WTC11 (cell line): ENCODE measurements at regions not wholly inside any gene's neighbourhood (a gene's known extent, or its start where the extent isn't known, plus 50 kb on each side); places are given as distances from the start of the nearest gene placed in this dataset.

Source experiments
- ATAC-seq: fragments of 200-7000 bp; cut with Tn5 transposase; 2 replicates; pipeline ENCODE4 v1.10.0; 2021; ENCODE audit warnings: mild to moderate bottlenecking, moderate library complexity
- CTCF ChIA-PET: fragments of 300-600 bp; sonication (Branson Sonifier 250); formaldehyde crosslinking; loops from one replicate; lab custom pipeline; 2021; ENCODE audit warnings: antibody characterized with exemption; lab: Charles Lee
- POLR2A ChIA-PET: fragments of 350-600 bp; sonication (Branson Sonifier 250); formaldehyde crosslinking; loops from one replicate; lab custom pipeline; 2021; ENCODE audit warnings: antibody characterized with exemption; lab: Charles Lee
- DNase-seq: peaks from one replicate; pipeline ENCODE4 v3.0.0; 2021; ENCODE audit warnings: low spot score
- H3K27ac Mint-ChIP-seq: 2 replicates; pipeline ENCODE4 v1.8.0; 2021; ENCODE audit warnings: mixed read lengths
- H3K27me3 Mint-ChIP-seq: 2 replicates; pipeline ENCODE4 v1.8.0; 2021; ENCODE audit warnings: low read depth, mild to moderate bottlenecking, moderate library complexity, mixed read lengths
- H3K36me3 Mint-ChIP-seq: 2 replicates; pipeline ENCODE4 v1.8.0; 2021; ENCODE audit warnings: mixed read lengths
- H3K4me1 Mint-ChIP-seq: 2 replicates; pipeline ENCODE4 v1.8.0; 2022; ENCODE audit warnings: mixed read lengths
- H3K4me3 Mint-ChIP-seq: 2 replicates; pipeline ENCODE4 v1.8.0; 2021; ENCODE audit warnings: mild to moderate bottlenecking, moderate library complexity, mixed read lengths
- H3K9me3 Mint-ChIP-seq: 2 replicates; pipeline ENCODE4 v1.8.0; 2021; ENCODE audit warnings: mixed read lengths
- ARID4B ChIP-seq: sonication (generic); formaldehyde crosslinking; IDR thresholded peaks from 2 replicates; pipeline ENCODE4 v1.8.0; 2023; ENCODE audit warnings: missing genetic modification reagents, mild to moderate bottlenecking, borderline replicate concordance
- ATF3 ChIP-seq: sonication (generic); formaldehyde crosslinking; conservative IDR thresholded peaks from 2 replicates; pipeline ENCODE4 v1.8.1; 2022; ENCODE audit warnings: mild to moderate bottlenecking, missing genetic modification reagents
- ELF4 ChIP-seq: sonication (generic); formaldehyde crosslinking; IDR thresholded peaks from 2 replicates; pipeline ENCODE4 v1.8.1; 2022; ENCODE audit warnings: low read depth, mild to moderate bottlenecking, moderate library complexity, missing genetic modification reagents
- GRHL2 ChIP-seq: fragments of 250-450 bp; sonication (Bioruptor Pico); IDR thresholded peaks from 2 replicates; pipeline ENCODE4 v1.8.0; 2022; ENCODE audit warnings: mild to moderate bottlenecking, moderate library complexity; ENCODE audit not compliant: insufficient replicate concordance, severe bottlenecking
- IRF1 ChIP-seq: sonication (generic); formaldehyde crosslinking; IDR thresholded peaks from 2 replicates; pipeline ENCODE4 v1.8.0; 2023; ENCODE audit warnings: missing genetic modification reagents
- IRF2 ChIP-seq: sonication (generic); formaldehyde crosslinking; IDR thresholded peaks from 2 replicates; pipeline ENCODE4 v1.8.0; 2022; ENCODE audit warnings: low read depth, missing genetic modification reagents, borderline replicate concordance
- NFE2L1 ChIP-seq: sonication (generic); formaldehyde crosslinking; IDR thresholded peaks from 2 replicates; pipeline ENCODE4 v1.8.1; 2023; ENCODE audit warnings: missing genetic modification reagents
- NR1H2 ChIP-seq: sonication (generic); formaldehyde crosslinking; IDR thresholded peaks from 2 replicates; pipeline ENCODE4 v1.9.0; 2021; ENCODE audit warnings: mild to moderate bottlenecking, moderate library complexity, missing genetic modification reagents
- NR3C1 ChIP-seq: sonication (generic); formaldehyde crosslinking; conservative IDR thresholded peaks from 2 replicates; pipeline ENCODE4 v1.8.1; 2023; ENCODE audit warnings: low read depth, mild to moderate bottlenecking, missing genetic modification reagents
- TEAD1 ChIP-seq: sonication (generic); formaldehyde crosslinking; IDR thresholded peaks from 2 replicates; pipeline ENCODE4 v1.8.0; 2022; ENCODE audit warnings: mild to moderate bottlenecking, missing genetic modification reagents
- USF2 ChIP-seq: sonication (generic); formaldehyde crosslinking; IDR thresholded peaks from 2 replicates; pipeline ENCODE4 v1.8.1; 2023; ENCODE audit warnings: mild to moderate bottlenecking, missing genetic modification reagents, moderate library complexity
- ZBTB21 ChIP-seq: sonication (generic); formaldehyde crosslinking; IDR thresholded peaks from 2 replicates; pipeline ENCODE4 v1.8.1; 2023; ENCODE audit warnings: mild to moderate bottlenecking, missing genetic modification reagents, borderline replicate concordance
- ZBTB43 ChIP-seq: sonication (generic); formaldehyde crosslinking; IDR thresholded peaks from 2 replicates; pipeline ENCODE4 v1.8.1; 2023; ENCODE audit warnings: mild to moderate bottlenecking, missing genetic modification reagents
- ZNF423 ChIP-seq: fragments of 250-450 bp; sonication (Bioruptor Pico); IDR thresholded peaks from 2 replicates; pipeline ENCODE4 v2.1.2; 2022; ENCODE audit warnings: mild to moderate bottlenecking, moderate library complexity
- ZNF671 ChIP-seq: fragments of 250-450 bp; sonication (Bioruptor Pico); IDR thresholded peaks from 2 replicates; pipeline ENCODE4 v1.8.0; 2021; ENCODE audit warnings: mild to moderate bottlenecking

- no peak for TF ChIP-seq ZBTB43 (CRISPR knock-in tag)
- no peak for TF ChIP-seq NR1H2 (CRISPR knock-in tag)
- TF ChIP-seq TEAD1 (CRISPR knock-in tag): no peak
- no peak for TF ChIP-seq NR3C1
- no peak for TF ChIP-seq GRHL2
- TF ChIP-seq ZBTB21 (CRISPR knock-in tag): no peak
- no peak for TF ChIP-seq ATF3
- TF ChIP-seq, all 79 proteins: peak for 0
Measured at GRCh38 chr10:33809732-33810131, 475.3 kb upstream of the NRP1 start (continued).

GRCh38 chr10:33808475-33808874, 474.0 kb upstream of the NRP1 start:
- Mint-ChIP-seq H3K4me1 (peaks cover 23% of the 10 kb centered on the region), H3K27me3 (0 out of 2 replicates have a peak, but pooled peaks cover 3% of the 10 kb centered on the region)
- TF ChIP-seq ARID4B (CRISPR knock-in tag) (no peak), USF2 (CRISPR knock-in tag) (no peak), ELF4 (no peak), IRF1 (no peak), IRF2 (CRISPR knock-in tag) (no peak)

GRCh38 chr10:33807531-33808359, 473.3 kb upstream of the NRP1 start:
- ChIA-PET POLR2A (interaction anchor here (0.5 kb wide), 1 partner anchor 106 kb away, joined by 5 read pairs; no protein-coding TSS in a partner anchor), CTCF (interaction anchor here (0.6 kb wide), 1 partner anchor 1433 kb away, joined by 4 read pairs; no protein-coding TSS in a partner anchor)
- ATAC-seq: peak; percentile 34; the same call in 1 of the 2 replicates
- H3K4me3 Mint-ChIP-seq: no peak overlapping the region
- peaks cover 23% of the 10 kb centered on the region for H3K4me1 Mint-ChIP-seq
- 0 out of 2 replicates have a peak, but pooled peaks cover 3% of the 10 kb centered on the region for H3K27me3 Mint-ChIP-seq
- H3K9me3 Mint-ChIP-seq: peaks cover 1% of the 10 kb centered on the region
- no peak for TF ChIP-seq ZNF671 (CRISPR knock-in tag)
- TF ChIP-seq ZNF423 (CRISPR knock-in tag): peak; percentile 46; the same call in 1 of the 2 replicates
- TF ChIP-seq USF2 (CRISPR knock-in tag): peak; percentile 9; the same call in 1 of the 2 replicates
- TF ChIP-seq NFE2L1 (CRISPR knock-in tag): no peak
- TF ChIP-seq, all 79 proteins: peak for 2
- Mint-ChIP-seq H3K27ac (no peak overlapping the region), H3K36me3 (no peaks in the 10 kb centered on the region; the same call in 1 of the 2 replicates)
- no peak for DNase-seq

More at GRCh38 chr10:33808475-33808874, 474.0 kb upstream of the NRP1 start:
- no peak overlapping the region for H3K4me3 Mint-ChIP-seq
- ChIA-PET POLR2A (no interaction called here), CTCF (no interaction called here)
- H3K9me3 Mint-ChIP-seq: peaks cover 9% of the 10 kb centered on the region
- no peak for DNase-seq
- no peak for ATAC-seq
- peaks cover 7% of the 10 kb centered on the region for H3K36me3 Mint-ChIP-seq
- no peak overlapping the region for H3K27ac Mint-ChIP-seq
